Parathyroid adenoma (tissue), 2 donors: ENCODE measurements at regions not wholly inside any gene's neighbourhood (a gene's known extent, or its start where the extent isn't known, plus 50 kb on each side); places are given as distances from the start of the nearest gene placed in this dataset.

Source experiments
- H2AFZ ChIP-seq: fragments of 300-600 bp; sonication (generic); one replicate; pipeline ENCODE4 v1.7.0; 2017; ENCODE audit warnings: antibody characterized with exemption, mild to moderate bottlenecking
- H3K27ac ChIP-seq: fragments of 300-600 bp; sonication (generic); one replicate; pipeline ENCODE4 v1.7.0; 2017
- H3K27me3 ChIP-seq: fragments of 300-600 bp; sonication (generic); one replicate; pipeline ENCODE4 v1.7.0; 2017; ENCODE audit warnings: low read length; ENCODE audit not compliant: control insufficient read depth, insufficient read depth
- H3K36me3 ChIP-seq: fragments of 300-600 bp; sonication (generic); one replicate; pipeline ENCODE4 v1.7.0; 2017; ENCODE audit warnings: low read length; ENCODE audit not compliant: control insufficient read depth, insufficient read depth
- H3K4me1 ChIP-seq: fragments of 300-600 bp; sonication (generic); one replicate; pipeline ENCODE4 v1.7.0; 2017; ENCODE audit warnings: control low read depth
- H3K4me2 ChIP-seq: fragments of 300-600 bp; sonication (generic); one replicate; pipeline ENCODE4 v1.7.0; 2017; ENCODE audit warnings: low read length
- H3K4me3 ChIP-seq: fragments of 300-600 bp; sonication (generic); one replicate; pipeline ENCODE4 v1.7.0; 2017; ENCODE audit warnings: low read depth, low read length
- H3K79me2 ChIP-seq: fragments of 300-600 bp; sonication (generic); one replicate; pipeline ENCODE4 v1.7.0; 2017; ENCODE audit warnings: control low read depth
- H3K9ac ChIP-seq: fragments of 300-600 bp; sonication (generic); one replicate; pipeline ENCODE4 v1.7.0; 2017; ENCODE audit warnings: mild to moderate bottlenecking
- H3K9me3 ChIP-seq: fragments of 300-600 bp; sonication (generic); one replicate; pipeline ENCODE4 v1.7.0; 2017; ENCODE audit warnings: low read length; ENCODE audit not compliant: control insufficient read depth
- CTCF ChIP-seq: fragments of 300-600 bp; sonication (generic); IDR thresholded peaks from one replicate; pipeline ENCODE4 v1.7.0; 2017; ENCODE audit warnings: antibody characterized with exemption, mild to moderate bottlenecking
- donor health status: primary hyperparathyroidism.

GRCh38 chr2:789529-789928 is 112.3 kb upstream of the TMEM18 start:
- no peak for TF ChIP-seq CTCF
- no peaks in the 10 kb centered on the region for H3K79me2 ChIP-seq

GRCh38 chr2:788227-789032 is 111.2 kb upstream of the TMEM18 start:
- no peaks in the 10 kb centered on the region for H3K36me3 ChIP-seq
- H3K4me3 ChIP-seq = no peak overlapping the region

More at GRCh38 chr2:789529-789928, 112.3 kb upstream of the TMEM18 start:
- no peaks in the 10 kb centered on the region for H3K36me3 ChIP-seq
- H3K4me2 ChIP-seq = no peak overlapping the region
- no peaks in the 10 kb centered on the region for H3K9me3 ChIP-seq
- H2AFZ ChIP-seq = no peak overlapping the region
- H3K9ac ChIP-seq = no peak overlapping the region
- no peak overlapping the region for H3K4me3 ChIP-seq
- no peaks in the 10 kb centered on the region for H3K4me1 ChIP-seq
- no peak overlapping the region for H3K27ac ChIP-seq
- no peaks in the 10 kb centered on the region for H3K27me3 ChIP-seq

GRCh38 chr2:784753-785152 is 107.5 kb upstream of the TMEM18 start:
- Histone ChIP-seq H3K4me1 (no peaks in the 10 kb centered on the region), H2AFZ (no peak overlapping the region), H3K27me3 (no peaks in the 10 kb centered on the region), H3K4me3 (no peak overlapping the region), H3K4me2 (no peak overlapping the region), H3K9ac (no peak overlapping the region), H3K36me3 (no peaks in the 10 kb centered on the region), H3K27ac (no peak overlapping the region), H3K79me2 (no peaks in the 10 kb centered on the region), H3K9me3 (no peaks in the 10 kb centered on the region)
- no peak for TF ChIP-seq CTCF

More at GRCh38 chr2:788227-789032, 111.2 kb upstream of the TMEM18 start:
- no peak overlapping the region for H3K9ac ChIP-seq
- no peak overlapping the region for H2AFZ ChIP-seq
- no peak overlapping the region for H3K27ac ChIP-seq
- H3K9me3 ChIP-seq = no peaks in the 10 kb centered on the region
- H3K4me2 ChIP-seq = no peak overlapping the region
- no peaks in the 10 kb centered on the region for H3K4me1 ChIP-seq
- no peaks in the 10 kb centered on the region for H3K79me2 ChIP-seq
- TF ChIP-seq CTCF = no peak
- no peaks in the 10 kb centered on the region for H3K27me3 ChIP-seq

GRCh38 chr2:780581-780980 is 103.4 kb upstream of the TMEM18 start:
- H3K79me2 ChIP-seq = no peaks in the 10 kb centered on the region
- no peak overlapping the region for H3K4me3 ChIP-seq
- H3K9ac ChIP-seq = no peak overlapping the region
- no peak overlapping the region for H3K4me2 ChIP-seq
- no peak overlapping the region for H2AFZ ChIP-seq
- no peaks in the 10 kb centered on the region for H3K4me1 ChIP-seq
- H3K9me3 ChIP-seq = no peaks in the 10 kb centered on the region
- TF ChIP-seq CTCF = no peak
- H3K36me3 ChIP-seq = no peaks in the 10 kb centered on the region
- H3K27me3 ChIP-seq = no peaks in the 10 kb centered on the region
- no peak overlapping the region for H3K27ac ChIP-seq

GRCh38 chr2:780002-780401 is 102.8 kb upstream of the TMEM18 start:
- Histone ChIP-seq H3K4me1 (no peaks in the 10 kb centered on the region), H3K27me3 (no peaks in the 10 kb centered on the region), H3K79me2 (no peaks in the 10 kb centered on the region), H3K4me3 (no peak overlapping the region), H3K36me3 (no peaks in the 10 kb centered on the region), H2AFZ (no peak overlapping the region), H3K4me2 (no peak overlapping the region), H3K9ac (no peak overlapping the region), H3K9me3 (no peaks in the 10 kb centered on the region), H3K27ac (no peak overlapping the region)
- no peak for TF ChIP-seq CTCF
